ENCODE measurements at regions not wholly inside any gene's neighbourhood (a gene's known extent, or its start where the extent isn't known, plus 50 kb on each side); places are given as distances from the start of the nearest gene placed in this dataset.

DNA sequence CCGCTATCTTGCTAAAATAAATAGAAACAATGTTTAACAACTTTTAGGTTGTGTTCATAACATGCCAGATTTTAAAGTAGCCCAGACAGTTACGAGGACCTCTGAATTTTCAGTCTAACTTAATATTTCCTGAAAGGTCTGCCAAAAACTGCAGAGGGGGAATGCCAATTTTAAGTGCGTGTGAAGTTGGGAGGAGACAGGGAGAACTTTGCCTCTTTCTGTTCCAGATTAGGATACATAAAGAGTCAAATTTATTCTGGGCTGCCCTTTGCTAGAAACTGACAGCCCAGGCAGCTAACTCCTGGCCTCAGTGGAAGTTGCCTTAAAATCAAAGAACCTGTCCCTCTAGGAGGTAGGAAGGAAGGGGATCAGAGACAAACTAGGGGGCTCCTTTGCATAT lies 52.3 kb upstream of the PIP4K2A start:
- no TSS peak for BruUV-seq (replicated peaks)
- ChIA-PET SMC1A (ENCODE audit: uncharacterized antibody, unreplicated experiment) (interaction anchor here (0.7 to 2.6 kb wide), 11 partner anchors 11 to 167 kb away, joined by 3 to 18 read pairs (median 3); no protein-coding TSS in a partner anchor), POLR2A (interaction anchor here (0.6 to 1.4 kb wide), 4 partner anchors 38 to 62 kb away, joined by 3 to 4 read pairs (median 3); no protein-coding TSS in a partner anchor)

More for the DNA sequence above, 52.3 kb upstream of the PIP4K2A start:
- Histone ChIP-seq H3K79me2 (ENCODE audit: control insufficient read depth, insufficient read depth, low read length) (no peaks in the 10 kb centered on the region), H3K9ac (ENCODE audit: control insufficient read depth, insufficient read depth, low read length) (0 out of 2 replicates have a peak overlapping the region, but pooled peaks have one; percentile 13), H3K4me2 (ENCODE audit: control insufficient read depth, insufficient read depth) (no peak overlapping the region; the same call in 1 of the 2 replicates), H3K4me3 (no peak overlapping the region), H3K4me1 (ENCODE audit: control insufficient read depth, insufficient read depth, low read length) (peaks cover 32% of the 10 kb centered on the region), H3K36me3 (ENCODE audit: control insufficient read depth in 2 of 2, insufficient read depth in 2 of 2, low read length in 1 of 2) (no peaks in the 10 kb centered on the region), H4K20me1 (ENCODE audit: control insufficient read depth, insufficient read depth) (no peaks in the 10 kb centered on the region), H3K9me3 (replicated peaks; ENCODE audit: control insufficient read depth, insufficient read depth, low read length) (no peaks in the 10 kb centered on the region), H2AFZ (ENCODE audit: control insufficient read depth, low read depth, low read length) (no peak overlapping the region; the same call in 1 of the 2 replicates), H3K27ac (ENCODE audit: control insufficient read depth, insufficient read depth) (peak overlapping the region; percentile 64), H3K27me3 (replicated peaks in 1 of 2; ENCODE audit: control insufficient read depth in 2 of 2, insufficient read depth in 2 of 2, low read length in 1 of 2) (no peaks in the 10 kb centered on the region)
- in situ Hi-C loops (cut with MboI) (no loop called here), intact Hi-C loops (cut with micrococcal nuclease; ENCODE audit: unreplicated experiment) (loop anchor here (5.0 kb wide), 1 partner anchor 54 kb away; the partner anchor contains the start of gene PIP4K2A)
- WGBS (ENCODE audit: insufficient coverage, insufficient replicate concordance, low lambda C conversion rate, missing lambda C conversion rate) = 33% methylated on average over 3 of the region's 3 CpGs
- TF ChIP-seq SUPT20H (IDR thresholded peaks at IDR 0.05; ENCODE audit: borderline replicate concordance, control insufficient read depth, low read depth, low read length) = no peak
- TF ChIP-seq ASH2L (IDR thresholded peaks at IDR 0.05; ENCODE audit: borderline replicate concordance, low read depth) = no peak
- TF ChIP-seq, protein P1, sequence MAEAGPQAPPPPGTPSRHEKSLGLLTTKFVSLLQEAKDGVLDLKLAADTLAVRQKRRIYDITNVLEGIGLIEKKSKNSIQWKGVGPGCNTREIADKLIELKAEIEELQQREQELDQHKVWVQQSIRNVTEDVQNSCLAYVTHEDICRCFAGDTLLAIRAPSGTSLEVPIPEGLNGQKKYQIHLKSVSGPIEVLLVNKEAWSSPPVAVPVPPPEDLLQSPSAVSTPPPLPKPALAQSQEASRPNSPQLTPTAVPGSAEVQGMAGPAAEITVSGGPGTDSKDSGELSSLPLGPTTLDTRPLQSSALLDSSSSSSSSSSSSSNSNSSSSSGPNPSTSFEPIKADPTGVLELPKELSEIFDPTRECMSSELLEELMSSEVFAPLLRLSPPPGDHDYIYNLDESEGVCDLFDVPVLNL (IDR thresholded peaks at IDR 0.05; ENCODE audit: low read depth, low read length) = no peak
- no peak for TF ChIP-seq JUNB (IDR thresholded peaks at IDR 0.05)
- TF ChIP-seq TCF7 (IDR thresholded peaks at IDR 0.05; ENCODE audit: borderline replicate concordance) = no peak
- TF ChIP-seq SREBF1 (IDR thresholded peaks at IDR 0.05; ENCODE audit: low read length) = no peak
- no peak for TF ChIP-seq ZSCAN29 (IDR thresholded peaks at IDR 0.05)
- TF ChIP-seq EED (IDR thresholded peaks at IDR 0.05; ENCODE audit: low read depth) = no peak
- TF ChIP-seq, protein P2, sequence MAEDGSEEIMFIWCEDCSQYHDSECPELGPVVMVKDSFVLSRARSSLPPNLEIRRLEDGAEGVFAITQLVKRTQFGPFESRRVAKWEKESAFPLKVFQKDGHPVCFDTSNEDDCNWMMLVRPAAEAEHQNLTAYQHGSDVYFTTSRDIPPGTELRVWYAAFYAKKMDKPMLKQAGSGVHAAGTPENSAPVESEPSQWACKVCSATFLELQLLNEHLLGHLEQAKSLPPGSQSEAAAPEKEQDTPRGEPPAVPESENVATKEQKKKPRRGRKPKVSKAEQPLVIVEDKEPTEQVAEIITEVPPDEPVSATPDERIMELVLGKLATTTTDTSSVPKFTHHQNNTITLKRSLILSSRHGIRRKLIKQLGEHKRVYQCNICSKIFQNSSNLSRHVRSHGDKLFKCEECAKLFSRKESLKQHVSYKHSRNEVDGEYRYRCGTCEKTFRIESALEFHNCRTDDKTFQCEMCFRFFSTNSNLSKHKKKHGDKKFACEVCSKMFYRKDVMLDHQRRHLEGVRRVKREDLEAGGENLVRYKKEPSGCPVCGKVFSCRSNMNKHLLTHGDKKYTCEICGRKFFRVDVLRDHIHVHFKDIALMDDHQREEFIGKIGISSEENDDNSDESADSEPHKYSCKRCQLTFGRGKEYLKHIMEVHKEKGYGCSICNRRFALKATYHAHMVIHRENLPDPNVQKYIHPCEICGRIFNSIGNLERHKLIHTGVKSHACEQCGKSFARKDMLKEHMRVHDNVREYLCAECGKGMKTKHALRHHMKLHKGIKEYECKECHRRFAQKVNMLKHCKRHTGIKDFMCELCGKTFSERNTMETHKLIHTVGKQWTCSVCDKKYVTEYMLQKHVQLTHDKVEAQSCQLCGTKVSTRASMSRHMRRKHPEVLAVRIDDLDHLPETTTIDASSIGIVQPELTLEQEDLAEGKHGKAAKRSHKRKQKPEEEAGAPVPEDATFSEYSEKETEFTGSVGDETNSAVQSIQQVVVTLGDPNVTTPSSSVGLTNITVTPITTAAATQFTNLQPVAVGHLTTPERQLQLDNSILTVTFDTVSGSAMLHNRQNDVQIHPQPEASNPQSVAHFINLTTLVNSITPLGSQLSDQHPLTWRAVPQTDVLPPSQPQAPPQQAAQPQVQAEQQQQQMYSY (CRISPR knock-in tag; IDR thresholded peaks at IDR 0.05) = no peak
- TF ChIP-seq MEF2B (IDR thresholded peaks at IDR 0.05; ENCODE audit: partially characterized antibody, poor library complexity, severe bottlenecking) = no peak
- no peak for TF ChIP-seq KAT2A (conservative IDR thresholded peaks at IDR 0.05; ENCODE audit: control insufficient read depth, low read depth, low read length)
- no peak for TF ChIP-seq CBX5 (IDR thresholded peaks at IDR 0.05; ENCODE audit: low read depth)
- TF ChIP-seq, protein P3, sequence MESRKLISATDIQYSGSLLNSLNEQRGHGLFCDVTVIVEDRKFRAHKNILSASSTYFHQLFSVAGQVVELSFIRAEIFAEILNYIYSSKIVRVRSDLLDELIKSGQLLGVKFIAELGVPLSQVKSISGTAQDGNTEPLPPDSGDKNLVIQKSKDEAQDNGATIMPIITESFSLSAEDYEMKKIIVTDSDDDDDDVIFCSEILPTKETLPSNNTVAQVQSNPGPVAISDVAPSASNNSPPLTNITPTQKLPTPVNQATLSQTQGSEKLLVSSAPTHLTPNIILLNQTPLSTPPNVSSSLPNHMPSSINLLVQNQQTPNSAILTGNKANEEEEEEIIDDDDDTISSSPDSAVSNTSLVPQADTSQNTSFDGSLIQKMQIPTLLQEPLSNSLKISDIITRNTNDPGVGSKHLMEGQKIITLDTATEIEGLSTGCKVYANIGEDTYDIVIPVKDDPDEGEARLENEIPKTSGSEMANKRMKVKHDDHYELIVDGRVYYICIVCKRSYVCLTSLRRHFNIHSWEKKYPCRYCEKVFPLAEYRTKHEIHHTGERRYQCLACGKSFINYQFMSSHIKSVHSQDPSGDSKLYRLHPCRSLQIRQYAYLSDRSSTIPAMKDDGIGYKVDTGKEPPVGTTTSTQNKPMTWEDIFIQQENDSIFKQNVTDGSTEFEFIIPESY (IDR thresholded peaks at IDR 0.05) = no peak
- TF ChIP-seq FOXM1 (IDR thresholded peaks at IDR 0.05; ENCODE audit: low read depth, low read length) = no peak
- TF ChIP-seq BCL11A (IDR thresholded peaks at IDR 0.05; ENCODE audit: low read depth, low read length) = no peak
- no peak for TF ChIP-seq NR2F1 (conservative IDR thresholded peaks at IDR 0.05)
- no peak for TF ChIP-seq RCOR1 (conservative IDR thresholded peaks at IDR 0.05; ENCODE audit: low read depth, low read length)
- RAD21 ChIA-PET (ENCODE audit: unreplicated experiment) = interaction anchor here (0.6 to 2.8 kb wide), 9 partner anchors 15 to 166 kb away, joined by 3 to 11 read pairs (median 4); no protein-coding TSS in a partner anchor
- DNase-seq (ENCODE audit: low read depth, low spot score) (no peak), ATAC-seq (peak; percentile 12; the same call in 2 of the 3 replicates), FAIRE-seq (no peak)
- CTCF ChIA-PET = no interaction called here
